ENCODE measurements at regions not wholly inside any gene's neighbourhood (a gene's known extent, or its start where the extent isn't known, plus 50 kb on each side); places are given as distances from the start of the nearest gene placed in this dataset.

- H3K9me3 ChIP-seq (ENCODE audit: control insufficient read depth in 1 of 2, insufficient read depth in 1 of 2, low read depth in 1 of 2, low read length in 2 of 2): no peaks in the 10 kb centered on the region
- peaks cover 15% of the 10 kb centered on the region for H3K27me3 ChIP-seq (ENCODE audit: insufficient read depth, low read length)
- no peak overlapping the region for H2AFZ ChIP-seq (ENCODE audit: low read depth, low read length, poor library complexity, severe bottlenecking)
- H3K9me2 ChIP-seq (ENCODE audit: insufficient read depth): no peaks in the 10 kb centered on the region
- H3K36me3 ChIP-seq (ENCODE audit: control insufficient read depth in 1 of 2, insufficient read depth in 2 of 2, low read length in 2 of 2): no peaks in the 10 kb centered on the region
- H4K20me1 ChIP-seq (ENCODE audit: insufficient read depth): no peaks in the 10 kb centered on the region
- no peak overlapping the region for H3K27ac ChIP-seq (ENCODE audit: low read depth, low read length)
- TF ChIP-seq ATF3 (IDR thresholded peaks at IDR 0.05) (no peak), ZFX (IDR thresholded peaks at IDR 0.05) (no peak), TCF7L2 (IDR thresholded peaks at IDR 0.05; ENCODE audit: borderline replicate concordance, extremely low read depth, insufficient read depth, insufficient read length) (no peak), EZH2phosphoT487 (IDR thresholded peaks at IDR 0.05; ENCODE audit: borderline replicate concordance) (no peak), JUND (IDR thresholded peaks at IDR 0.05) (no peak), ZNF274 (IDR thresholded peaks at IDR 0.05; ENCODE audit: low read depth, low read length) (no peak), YY1 (IDR thresholded peaks at IDR 0.05; ENCODE audit: extremely low read depth, insufficient replicate concordance, low read depth, low read length) (no peak), CBX3 (IDR thresholded peaks at IDR 0.05; ENCODE audit: low read depth) (no peak), POLR2AphosphoS5 (IDR thresholded peaks at IDR 0.05; ENCODE audit: low read depth, low read length) (no peak), EGR1 (IDR thresholded peaks at IDR 0.05; ENCODE audit: low read depth) (no peak), REST (IDR thresholded peaks at IDR 0.05; ENCODE audit: low read depth) (no peak), CEBPB (IDR thresholded peaks at IDR 0.05; ENCODE audit: low read depth) (no peak), SIN3A (IDR thresholded peaks at IDR 0.05; ENCODE audit: low read depth) (no peak), EZH2 (IDR thresholded peaks at IDR 0.05) (no peak)
- ChIA-PET RAD21 (ENCODE audit: low non-redundant PET in 1 of 2, low total read pairs in 2 of 2, uncharacterized antibody in 2 of 2, unreplicated experiment in 2 of 2) (no interaction called here), POLR2A (no interaction called here), CTCF (no interaction called here)
- no peak overlapping the region for H3K4me2 ChIP-seq (ENCODE audit: low read length)
- no peak for ATAC-seq
- H3K4me1 ChIP-seq (ENCODE audit: control insufficient read depth in 1 of 2, insufficient read depth in 2 of 2, low read length in 2 of 2): peaks cover 0 to 9% of the 10 kb centered on the region in 2 experiments; a peak in 1 of 4 replicates
- DNase-seq (ENCODE audit: low read depth, low spot score): no peak
- H3K4me3 ChIP-seq (replicated peaks in 1 of 2; ENCODE audit: low read depth in 1 of 2, low read length in 2 of 2): no peak overlapping the region
- no peaks in the 10 kb centered on the region for H3K79me2 ChIP-seq (ENCODE audit: insufficient read depth, low read length)
- no peak overlapping the region for H3K9ac ChIP-seq (ENCODE audit: low read length)
- intact Hi-C loops (cut with micrococcal nuclease): no loop called here
- no TSS peak for BruUV-seq (replicated peaks)
Measured at GRCh38 chr5:67300326-67300725, 103.7 kb upstream of the CD180 start.
